Activated CD8-positive, alpha-beta memory T cell treated with anti-CD3 and anti-CD28 coated beads, Interleukin-2, amount 50 U/mL, for 48 hours (primary cell): ENCODE measurements at regions not wholly inside any gene's neighbourhood (a gene's known extent, or its start where the extent isn't known, plus 50 kb on each side); places are given as distances from the start of the nearest gene placed in this dataset.
"Not testable (repeated sequence)": the region's sequence is repeated elsewhere in the genome, so short reads cannot be mapped to it uniquely, and the experiment has no call there.

ENCODE experiments used
- DNase-seq: peaks from one replicate; pipeline ENCODE4 v3.0.0-alpha.2; 2020

DNA sequence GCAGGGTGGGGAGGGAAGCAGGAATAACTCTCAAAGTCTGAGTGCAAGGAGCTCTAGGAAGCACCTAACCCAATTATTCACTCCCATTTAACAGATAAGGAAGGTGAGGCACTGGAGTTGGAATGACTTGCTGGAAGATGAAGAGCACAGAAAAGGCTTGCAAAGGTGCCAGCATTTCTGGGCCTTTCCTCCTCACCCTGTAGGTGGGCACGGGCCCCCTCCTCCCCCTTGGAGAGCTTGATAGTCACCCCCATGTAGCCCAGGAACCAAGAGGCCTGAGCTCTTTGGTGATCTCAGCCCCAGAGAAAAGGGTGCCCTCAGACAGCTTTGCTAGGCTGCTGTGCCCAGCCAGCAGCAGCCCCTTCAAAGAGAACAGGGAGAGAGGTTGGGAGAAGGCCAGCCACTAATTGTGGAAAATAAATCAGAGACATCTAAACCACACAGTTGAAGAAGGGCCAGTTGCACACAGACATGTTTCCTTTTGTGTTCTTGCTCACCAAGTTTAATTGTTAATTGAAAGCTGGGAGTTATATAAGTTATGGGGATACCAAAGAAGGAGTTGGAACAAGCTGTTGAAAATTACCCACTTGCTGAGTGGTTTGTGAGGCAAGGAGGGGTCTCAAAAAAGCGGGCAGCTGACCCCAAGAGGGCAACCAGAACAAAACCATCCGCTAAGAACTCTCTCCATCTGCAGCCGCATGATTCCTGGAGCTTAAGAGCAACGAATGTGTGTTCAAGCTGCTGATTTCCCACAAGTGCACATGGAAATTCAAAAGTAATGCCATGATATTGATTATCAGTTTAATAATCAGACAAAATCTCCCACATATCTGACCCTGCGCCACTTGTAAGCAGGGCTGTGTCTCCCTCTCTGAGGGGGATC is 77.0 kb downstream of the MRPL14 start:
- DNase-seq, result no peak

DNA sequence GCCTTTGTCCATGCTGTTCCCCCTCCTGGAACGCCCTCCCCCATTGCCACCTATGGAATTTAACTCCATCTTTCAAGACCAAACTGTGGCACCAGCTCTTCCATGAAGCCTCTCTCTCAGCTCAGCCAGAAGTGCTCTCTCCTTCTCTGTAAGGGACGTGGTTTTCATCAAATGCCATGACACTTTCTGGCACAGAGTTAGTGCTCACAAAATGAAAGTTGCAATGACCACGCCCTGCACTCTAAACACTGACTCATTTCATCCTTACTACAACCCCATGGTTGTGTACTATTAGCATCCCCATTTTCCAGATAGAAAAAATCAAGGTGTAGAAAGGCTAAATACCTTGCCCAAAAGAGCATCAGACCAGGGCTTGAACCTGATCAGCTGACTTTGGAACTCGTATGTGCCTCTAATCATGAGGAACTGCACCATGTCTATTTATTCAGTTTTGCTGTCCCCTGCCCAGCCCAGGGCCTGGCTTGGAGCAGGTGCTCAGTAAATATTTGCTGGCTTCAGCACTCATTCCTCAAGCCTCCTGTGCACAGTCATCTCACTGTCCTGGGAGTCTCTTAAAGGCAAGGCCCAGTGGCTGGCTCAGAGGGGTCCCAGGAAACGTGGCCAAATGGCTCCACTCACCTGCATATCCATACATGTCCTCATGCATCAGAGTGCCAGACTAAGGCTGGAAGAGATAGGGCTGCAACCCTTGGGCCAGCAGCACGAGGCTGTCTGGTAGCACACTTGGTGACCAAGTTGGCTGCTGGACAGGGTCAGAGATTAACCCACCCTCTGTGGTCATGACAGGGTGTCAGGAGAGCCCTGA is 77.9 kb downstream of the MRPL14 start:
- DNase-seq, result no peak

DNA sequence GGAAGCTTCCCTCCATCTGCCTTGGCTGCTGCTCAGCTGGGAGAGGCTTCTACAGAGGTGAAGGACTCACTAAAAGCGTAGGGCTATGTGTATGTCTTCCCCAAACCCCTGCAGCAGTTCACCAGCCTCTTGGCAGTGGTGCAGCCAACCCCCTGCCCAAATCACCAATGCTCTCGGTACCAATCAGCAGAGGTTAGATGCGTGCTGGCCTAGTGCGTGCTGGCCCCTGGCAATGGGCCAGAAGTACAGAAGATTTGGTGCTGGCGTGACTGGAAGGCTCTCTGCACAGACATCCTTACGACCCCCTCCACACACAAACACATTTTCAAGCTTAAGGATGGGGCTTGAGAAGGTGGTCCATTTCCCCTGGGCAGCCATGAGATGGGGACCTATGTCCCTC is 79.0 kb downstream of the MRPL14 start:
- no peak for DNase-seq

DNA sequence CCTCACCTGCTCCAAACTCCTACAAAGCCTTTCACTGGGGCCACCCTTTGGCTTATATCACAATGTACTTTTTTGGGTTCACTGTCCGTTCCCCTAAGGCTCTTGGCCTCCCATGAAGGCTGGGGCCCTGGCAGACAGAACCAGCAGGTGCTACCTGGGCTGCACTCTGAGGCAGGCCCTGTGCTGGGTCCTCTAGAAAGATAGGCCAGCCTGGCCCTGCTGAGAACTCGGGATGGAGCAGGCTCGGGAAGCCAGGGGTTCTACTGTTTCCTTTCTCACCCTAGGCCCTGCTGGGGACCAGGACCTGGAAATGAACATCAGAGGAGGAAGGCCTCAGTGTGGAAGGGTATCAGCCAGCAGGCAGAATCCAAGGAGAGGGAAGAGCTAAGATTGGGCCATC is 79.5 kb downstream of the MRPL14 start:
- no peak for DNase-seq

DNA sequence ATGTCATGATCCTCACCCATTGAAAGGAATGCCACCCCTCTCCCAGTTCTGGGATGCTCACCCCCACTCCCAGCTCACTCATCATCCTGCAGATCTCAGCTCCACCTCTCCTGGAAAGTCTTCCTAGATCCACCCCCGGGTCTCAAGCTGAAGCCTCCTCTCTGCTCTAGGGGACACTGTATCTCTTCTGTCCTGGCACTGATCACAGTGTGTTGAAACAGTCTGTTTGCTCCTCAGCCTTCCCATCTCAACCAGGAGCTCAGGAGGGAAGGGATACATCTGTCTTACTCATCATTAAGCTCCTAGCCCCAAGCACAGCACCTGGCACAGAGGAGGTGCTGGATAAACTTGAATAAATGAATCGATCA is 80.1 kb downstream of the MRPL14 start:
- no peak for DNase-seq

DNA sequence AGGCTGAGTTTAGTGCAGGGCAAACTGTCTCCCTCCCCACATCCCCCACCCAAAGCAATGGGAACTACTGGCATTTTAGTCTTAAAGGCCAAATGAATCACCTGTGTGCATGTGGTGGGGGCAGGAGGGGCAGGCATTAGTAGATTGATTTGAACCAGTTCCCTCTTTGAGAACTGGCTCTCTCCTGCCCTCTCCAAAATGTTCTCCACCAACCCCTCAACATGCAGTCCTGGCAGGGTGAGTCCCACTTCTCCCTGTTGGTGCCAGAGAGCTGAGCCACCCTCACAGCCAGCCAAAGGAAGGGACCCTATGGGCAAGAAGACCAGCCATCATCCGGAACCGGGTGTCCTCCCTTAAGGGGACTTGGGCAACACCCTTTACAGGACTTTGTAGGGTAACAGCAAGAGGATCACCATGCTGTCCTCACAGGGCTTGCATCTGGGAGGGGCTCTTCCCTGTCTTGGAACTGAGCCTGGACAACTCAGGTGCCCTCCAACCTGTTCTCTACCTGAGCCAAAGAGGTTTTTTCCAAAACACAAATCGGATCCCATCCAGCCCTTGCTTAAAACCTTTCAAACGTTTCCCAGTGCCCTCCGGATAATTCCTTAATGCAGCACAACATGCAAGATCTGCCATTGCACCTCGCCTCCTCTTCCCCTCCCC is 80.6 kb downstream of the MRPL14 start:
- no peak for DNase-seq

DNA sequence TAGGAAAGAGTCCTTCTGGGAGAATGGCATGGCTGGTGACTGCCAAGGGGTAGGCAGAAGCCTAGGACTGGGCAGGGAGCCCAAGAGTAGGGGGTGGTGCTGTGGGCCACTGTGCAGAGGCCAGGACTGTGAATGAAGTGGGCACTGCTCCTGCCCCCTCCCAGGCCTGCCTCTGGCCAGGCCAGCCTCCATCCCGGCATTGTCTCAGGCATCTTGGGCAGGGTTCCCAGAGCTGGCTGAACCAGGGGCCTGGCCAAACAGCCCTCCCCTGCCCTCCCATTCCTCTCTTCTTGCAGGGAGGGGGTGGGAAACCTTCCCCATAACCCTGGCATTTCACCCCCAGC is 81.6 kb downstream of the MRPL14 start:
- no peak for DNase-seq

DNA sequence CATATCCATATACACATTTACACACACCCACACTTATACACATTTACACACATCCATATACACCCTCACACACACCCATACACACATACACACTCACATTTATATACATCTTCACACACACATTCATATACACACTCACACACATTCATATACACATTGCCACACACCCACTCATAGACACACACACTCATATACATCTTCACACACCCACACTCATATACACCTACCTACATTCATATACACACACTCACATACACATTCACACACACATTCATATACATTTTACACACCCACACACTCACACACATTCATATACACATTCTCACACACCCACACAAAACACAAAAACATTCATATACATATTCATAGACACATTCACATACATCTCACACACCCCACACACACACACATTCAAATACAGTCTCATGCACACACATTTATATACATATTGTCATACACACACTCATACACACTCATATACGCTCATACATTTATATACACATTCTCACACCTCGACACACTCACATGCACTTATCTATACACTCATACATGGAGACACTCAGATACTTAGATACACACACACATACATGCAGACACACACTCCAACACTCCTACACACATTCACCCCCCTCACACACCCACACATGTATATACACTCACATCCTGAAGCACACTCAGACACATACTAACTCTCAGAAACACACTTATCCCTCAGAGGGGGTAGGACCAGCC is 82.1 kb downstream of the MRPL14 start:
- DNase-seq, result no peak

DNA sequence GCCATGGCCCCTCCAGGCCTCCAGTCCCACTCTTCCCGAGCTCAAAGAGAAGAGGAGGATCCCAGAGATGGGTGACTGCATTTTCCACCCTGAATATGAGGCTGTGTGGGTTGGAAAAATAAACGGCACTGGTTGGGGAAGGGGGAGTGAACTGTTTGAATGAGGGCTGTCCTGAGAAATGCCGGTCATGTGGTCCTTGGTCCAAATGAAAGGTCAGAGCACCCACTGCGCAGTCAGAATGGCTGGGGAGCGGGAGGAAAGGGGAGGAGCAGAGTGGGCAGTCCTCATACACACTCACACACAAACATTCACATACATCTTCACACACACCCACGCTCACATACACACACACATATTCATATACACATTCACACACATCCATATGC is 83.1 kb downstream of the MRPL14 start:
- no peak for DNase-seq

DNA sequence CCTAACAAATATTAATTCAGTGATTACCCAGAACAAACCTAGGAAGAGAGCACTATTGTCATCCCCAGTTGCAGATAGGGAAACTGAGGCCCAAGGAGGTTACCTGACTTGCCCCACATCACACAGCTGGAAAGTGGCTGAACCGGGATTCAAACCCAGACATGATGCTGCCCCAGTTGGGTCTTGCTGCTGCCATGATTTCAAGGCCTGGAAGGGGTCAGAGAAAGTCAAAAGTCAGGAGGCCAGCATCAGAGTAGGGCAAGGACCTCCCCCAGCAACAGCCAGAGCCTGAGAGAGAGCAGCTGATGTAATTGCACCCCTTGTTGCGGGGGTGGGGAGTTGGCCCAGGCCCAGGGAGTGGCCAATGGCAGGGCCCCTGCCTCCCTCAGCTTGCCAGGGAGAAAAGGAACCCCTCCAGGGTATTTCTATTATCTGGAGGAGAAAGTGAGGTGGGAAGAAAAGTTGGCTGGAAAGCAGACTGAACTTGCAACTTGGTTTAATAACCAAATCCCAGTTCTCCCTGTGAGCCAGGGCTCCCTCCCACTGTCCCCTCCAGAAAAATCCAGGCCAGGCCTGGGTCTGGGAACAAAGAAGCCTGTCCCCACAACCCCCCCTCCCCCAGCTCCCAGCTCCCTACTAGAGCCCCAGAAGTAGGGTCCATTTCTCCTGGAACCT is 83.6 kb downstream of the MRPL14 start:
- no peak for DNase-seq

DNA sequence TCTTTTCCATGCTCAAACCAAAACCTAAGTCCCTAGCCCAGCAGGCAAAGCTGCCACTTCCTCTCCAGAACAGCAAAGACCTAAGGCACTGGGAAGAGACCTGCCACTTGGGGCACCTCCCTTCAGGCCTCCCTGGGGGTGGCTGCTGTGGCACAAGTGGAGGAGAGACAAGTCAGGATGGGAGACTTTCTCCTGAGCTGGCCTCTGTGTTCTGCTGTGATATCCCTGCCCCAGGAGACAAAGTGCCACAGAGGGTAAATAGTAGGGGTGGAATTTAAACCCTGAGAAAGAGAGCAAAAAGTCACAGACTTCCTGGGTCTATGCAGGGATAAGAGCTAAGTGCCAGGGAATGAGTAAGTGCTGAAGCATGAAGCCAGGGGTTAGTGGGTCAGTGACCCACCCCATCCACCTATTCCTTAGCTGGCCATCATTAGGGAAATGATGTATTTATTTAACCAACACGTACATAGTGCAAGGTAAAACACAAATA is 84.2 kb downstream of the MRPL14 start:
- no peak for DNase-seq

DNA sequence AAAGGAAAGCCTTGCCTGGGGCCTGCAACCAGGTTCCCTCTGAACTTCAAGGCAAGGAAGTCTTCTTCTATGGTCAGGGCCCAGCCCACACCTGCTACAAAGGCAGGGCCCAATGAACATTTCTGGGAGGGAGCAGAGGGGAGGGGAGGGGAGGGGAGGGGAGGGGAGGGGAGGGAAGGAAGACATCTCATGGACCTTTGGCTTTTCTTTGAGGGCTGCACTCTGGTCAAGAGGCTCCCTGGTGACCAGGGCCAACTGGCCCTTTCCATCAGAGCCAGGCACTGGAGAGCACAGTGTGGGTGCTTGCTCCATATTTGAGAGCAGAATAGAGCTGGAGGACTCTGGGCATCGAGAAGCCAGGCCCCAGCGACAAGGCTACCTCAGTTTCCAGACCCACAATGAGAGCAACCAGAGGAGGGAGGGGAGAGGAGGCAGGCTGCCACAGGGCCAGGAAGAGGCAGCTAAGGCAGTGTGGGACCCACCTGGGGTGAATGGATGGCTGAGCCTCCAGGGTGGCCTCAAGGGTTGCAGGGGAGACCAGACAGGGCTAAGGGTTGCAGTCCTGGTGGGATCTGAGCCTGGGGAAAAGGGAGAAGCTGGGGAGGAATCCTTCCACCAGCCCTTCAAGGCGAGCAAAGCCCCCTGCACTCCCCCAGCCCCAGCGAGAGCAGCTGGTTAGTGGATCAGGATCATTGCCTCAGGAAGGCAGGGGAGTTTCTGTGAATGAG is 84.8 kb downstream of the MRPL14 start:
- no peak for DNase-seq

DNA sequence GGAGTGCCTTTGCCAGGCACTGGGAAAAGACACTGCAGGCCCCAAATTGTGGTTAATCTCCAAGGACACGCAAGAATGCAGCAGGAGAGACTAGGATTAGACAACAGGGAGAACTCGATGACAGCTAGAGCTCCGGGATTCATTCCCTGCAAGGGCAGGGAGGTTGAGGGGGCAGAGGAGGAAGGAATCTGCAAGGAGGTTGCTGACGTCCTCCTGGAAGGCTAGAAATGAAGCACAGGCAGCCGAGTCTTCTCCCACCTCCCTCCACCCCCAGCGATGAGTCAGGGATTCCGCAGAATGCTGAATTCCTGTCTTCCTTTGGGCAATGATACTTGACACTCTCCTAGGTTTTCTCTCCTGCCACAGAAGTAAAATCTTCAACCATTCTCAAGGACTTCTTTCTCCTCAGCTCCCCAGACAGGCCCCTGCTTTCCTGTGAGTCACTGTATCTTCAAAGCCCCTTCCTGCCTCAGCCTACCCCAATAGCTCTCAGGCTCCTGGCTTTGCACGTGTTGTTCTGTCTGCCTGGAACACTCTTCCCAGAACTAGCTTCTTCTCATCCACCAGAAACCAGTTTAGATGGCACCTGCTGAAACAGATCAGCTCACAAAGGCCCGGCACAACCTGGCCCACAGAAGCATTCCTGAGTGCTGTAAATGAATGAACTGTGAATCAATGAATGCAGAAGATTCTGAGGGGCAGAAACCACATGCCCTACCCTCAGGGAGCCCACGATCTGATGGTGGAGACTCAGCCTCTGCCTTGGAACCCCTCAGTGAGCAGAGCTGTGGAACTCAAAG is 85.6 kb downstream of the MRPL14 start:
- no peak for DNase-seq

DNA sequence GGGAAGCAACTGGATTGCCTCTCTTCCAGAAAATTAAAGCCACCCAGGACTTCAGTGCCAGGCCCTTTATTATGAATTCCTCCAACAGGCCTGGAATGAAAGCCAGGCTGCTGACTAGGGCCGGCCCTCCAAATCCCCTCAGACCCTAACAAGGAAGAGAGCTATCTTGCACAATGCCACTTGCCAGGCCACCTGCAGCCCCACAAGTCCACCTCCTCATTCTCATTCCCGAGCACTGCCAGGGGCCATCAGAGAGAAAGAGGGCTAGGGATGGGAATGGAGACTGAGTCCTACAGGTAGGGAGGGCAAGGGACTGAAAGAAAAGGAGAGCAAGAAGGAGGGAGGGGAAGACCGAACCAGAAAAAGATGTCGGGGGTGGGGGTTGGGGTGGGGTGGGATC is 86.5 kb downstream of the MRPL14 start:
- DNase-seq, result no peak

DNA sequence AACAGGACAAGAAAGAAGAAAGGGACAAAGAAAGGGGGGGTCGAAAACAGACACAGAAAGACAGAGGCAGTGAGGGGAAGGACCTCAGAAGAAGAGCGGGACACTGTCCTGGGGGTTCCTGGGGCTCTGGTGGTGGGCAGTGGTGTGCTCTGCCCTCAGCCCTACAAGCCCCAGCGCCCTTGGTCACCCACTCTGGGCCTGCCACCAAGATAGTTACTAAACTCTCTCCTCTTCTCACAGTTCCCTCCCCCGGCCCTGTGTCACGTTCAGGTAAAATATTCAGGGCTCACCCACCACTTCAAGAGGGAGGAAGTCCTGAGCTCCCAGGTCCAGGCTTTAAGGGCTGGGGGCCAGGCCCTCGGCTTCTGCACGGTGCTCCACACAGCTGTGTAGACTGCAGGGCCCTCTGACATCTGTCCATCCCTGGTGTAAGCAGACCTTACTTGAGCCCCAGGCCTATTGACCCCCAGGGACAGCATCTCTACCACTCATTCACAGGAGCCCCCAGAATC is 87.4 kb downstream of the MRPL14 start:
- no peak for DNase-seq

DNA sequence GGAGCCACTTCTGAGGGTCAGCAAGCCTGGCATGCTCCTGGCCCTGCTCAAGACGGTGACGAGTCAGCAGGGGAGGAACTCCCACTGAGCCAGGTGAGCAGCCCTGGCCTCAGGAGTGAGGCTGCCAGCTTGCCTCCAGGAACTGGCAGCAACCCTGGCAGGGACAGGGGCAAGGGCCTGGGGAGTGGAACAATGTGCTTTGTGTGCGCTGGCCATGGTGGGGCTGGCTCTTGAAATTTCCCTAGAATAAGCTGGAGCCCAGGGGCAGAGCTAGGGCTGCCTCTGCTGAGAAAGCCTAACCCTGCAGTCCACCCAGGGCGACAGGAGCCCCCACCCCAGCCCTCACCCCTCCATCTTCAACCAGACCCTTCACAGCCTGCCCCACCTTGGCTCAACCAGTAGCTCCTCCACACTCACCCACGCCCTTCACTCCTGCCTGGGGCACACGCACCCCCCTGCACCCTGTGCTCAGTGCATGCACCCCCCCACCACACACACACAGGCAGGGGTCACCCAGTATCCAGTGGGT is 88.0 kb downstream of the MRPL14 start:
- no peak for DNase-seq

DNA sequence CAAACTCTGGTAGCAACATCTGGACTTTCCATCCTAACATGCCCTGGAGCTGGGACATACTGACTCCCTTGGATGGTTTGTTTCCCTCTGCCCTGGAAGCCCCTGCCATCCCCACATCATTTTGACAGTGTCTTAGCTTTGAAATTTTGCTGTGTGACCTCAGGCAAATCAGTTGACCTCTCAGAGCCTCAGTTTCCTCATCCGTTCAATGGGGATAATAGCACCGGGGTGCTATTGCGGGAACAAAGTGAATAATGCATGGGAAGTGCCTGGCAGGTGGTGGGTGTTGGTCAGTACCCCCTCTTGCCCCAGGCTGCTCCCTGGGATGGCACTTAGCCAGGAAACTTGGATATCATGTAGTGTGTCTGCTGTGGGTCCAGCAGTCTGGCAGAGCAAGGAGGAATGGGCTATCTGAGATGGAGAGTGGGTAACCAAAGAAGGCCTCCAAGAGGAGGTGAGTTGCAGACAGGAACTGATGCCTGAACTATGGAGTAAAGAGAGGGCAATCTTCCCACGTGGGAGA is 88.6 kb downstream of the MRPL14 start:
- no peak for DNase-seq

DNA sequence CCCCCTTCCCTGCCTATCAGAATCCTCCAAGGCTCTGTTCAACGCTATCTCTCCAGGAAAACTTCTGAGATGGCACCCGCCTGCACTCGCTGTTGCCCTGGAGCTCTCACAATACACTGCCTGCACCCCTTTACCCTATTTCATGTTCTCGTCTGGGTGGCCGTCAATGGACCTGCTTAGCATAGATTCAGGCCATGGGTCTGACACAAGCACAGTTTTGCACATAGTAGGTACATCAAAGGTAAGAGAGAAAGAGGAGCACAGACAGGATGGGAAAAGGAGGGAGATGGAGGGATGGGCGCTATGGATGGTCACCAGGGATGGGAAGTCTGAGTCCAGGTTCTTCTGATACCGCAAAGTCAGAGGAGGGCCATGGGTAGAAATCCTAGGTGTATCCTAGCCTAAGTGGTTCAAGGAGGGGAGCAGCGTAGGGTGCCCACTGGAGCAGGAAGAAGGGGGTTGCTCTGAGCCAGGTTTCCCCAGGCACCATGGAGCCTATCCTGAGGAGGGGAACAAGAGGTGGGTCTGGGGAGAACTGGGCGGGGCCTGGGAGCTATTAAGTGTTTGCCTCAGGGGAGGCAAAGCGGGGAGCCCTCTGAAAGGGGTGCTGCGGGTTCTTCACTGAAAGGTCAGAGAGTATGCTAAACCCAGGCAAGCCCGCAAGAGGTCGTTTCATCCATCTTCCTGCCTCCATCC is 89.3 kb downstream of the MRPL14 start:
- DNase-seq, result no peak

DNA sequence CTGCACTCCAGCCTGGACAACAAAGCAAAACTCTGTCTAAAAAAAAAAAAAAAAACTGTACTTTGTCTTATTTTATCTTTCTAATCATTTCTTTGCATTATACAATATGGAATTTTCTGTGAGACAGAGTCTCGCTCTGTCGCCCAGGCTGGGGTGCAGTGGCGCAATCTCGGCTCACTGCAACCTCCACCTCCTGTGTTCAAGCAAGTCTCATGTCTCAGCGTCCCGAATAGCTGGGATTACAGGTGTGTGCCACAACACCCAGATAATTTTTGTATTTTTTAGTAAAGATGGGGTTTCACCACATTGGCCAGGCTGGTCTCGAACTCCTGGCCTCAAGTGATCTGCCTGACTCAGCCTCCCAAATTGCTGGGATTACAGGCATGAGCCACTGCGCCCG is 90.0 kb downstream of the MRPL14 start:
- not testable (repeated sequence) for DNase-seq
